ENCODE measurements at regions not wholly inside any gene's neighbourhood (a gene's known extent, or its start where the extent isn't known, plus 50 kb on each side); places are given as distances from the start of the nearest gene placed in this dataset.

GRCh38 chr5:82753374-82753773, 323.8 kb downstream of the TMEM167A start:
- Histone ChIP-seq H3K4me1 (ENCODE audit: control insufficient read depth in 4 of 4, insufficient read depth in 4 of 4, low read length in 3 of 4) (no peaks in the 10 kb centered on the region), H3K9me3 (ENCODE audit: control insufficient read depth in 4 of 4, low read length in 3 of 4) (peaks cover 0 to 3% (median under 1%) of the 10 kb centered on the region in 4 donors), H3K9ac (ENCODE audit: low read depth in 1 of 2, low read length in 2 of 2) (no peak overlapping the region), H3K4me3 (ENCODE audit: low read depth in 1 of 3, low read length in 3 of 3) (no peak overlapping the region), H3K36me3 (ENCODE audit: control insufficient read depth in 4 of 4, insufficient read depth in 3 of 4, low read depth in 1 of 4, low read length in 3 of 4) (no peaks in the 10 kb centered on the region), H3K27ac (ENCODE audit: low read depth in 1 of 2, low read length in 2 of 2) (no peak overlapping the region), H3K27me3 (ENCODE audit: control insufficient read depth in 4 of 4, insufficient read depth in 4 of 4, low read length in 3 of 4) (no peaks in the 10 kb centered on the region)
- no peak for DNase-seq (ENCODE audit: low spot score)
- TF ChIP-seq RXRA (IDR thresholded peaks at IDR 0.05) (no peak), NR2F2 (IDR thresholded peaks at IDR 0.05) (no peak), HNF4A (conservative IDR thresholded peaks at IDR 0.05) (no peak), YY1 (IDR thresholded peaks at IDR 0.05) (no peak), JUND (IDR thresholded peaks at IDR 0.05) (no peak), FOXA1 (IDR thresholded peaks at IDR 0.05) (no peak), SP1 (IDR thresholded peaks at IDR 0.05) (no peak), HNF4G (IDR thresholded peaks at IDR 0.05) (no peak), ATF3 (IDR thresholded peaks at IDR 0.05) (no peak), ZBTB33 (IDR thresholded peaks at IDR 0.05) (no peak), FOXA2 (IDR thresholded peaks at IDR 0.05) (no peak), MAX (IDR thresholded peaks at IDR 0.05) (no peak), GABPA (IDR thresholded peaks at IDR 0.05 in 1 of 2, conservative IDR thresholded peaks at IDR 0.05 in 1 of 2) (no peak), EGR1 (IDR thresholded peaks at IDR 0.05; ENCODE audit: low read depth in 2 of 2) (no peak), REST (IDR thresholded peaks at IDR 0.05) (no peak), CTCF (IDR thresholded peaks at IDR 0.05; ENCODE audit: low read depth, low read length, missing input control) (no peak), RAD21 (IDR thresholded peaks at IDR 0.05) (no peak)
- 90% methylated on average over 1 of the region's 1 CpG for WGBS

- Histone ChIP-seq H3K27me3 (ENCODE audit: control insufficient read depth in 4 of 4, insufficient read depth in 4 of 4, low read length in 3 of 4) (no peaks in the 10 kb centered on the region), H3K36me3 (ENCODE audit: control insufficient read depth in 4 of 4, insufficient read depth in 3 of 4, low read depth in 1 of 4, low read length in 3 of 4) (no peaks in the 10 kb centered on the region), H3K4me1 (ENCODE audit: control insufficient read depth in 4 of 4, insufficient read depth in 4 of 4, low read length in 3 of 4) (no peaks in the 10 kb centered on the region), H3K27ac (ENCODE audit: low read depth in 1 of 2, low read length in 2 of 2) (no peak overlapping the region), H3K9me3 (ENCODE audit: control insufficient read depth in 4 of 4, low read length in 3 of 4) (peaks cover 0 to 3% (median under 1%) of the 10 kb centered on the region in 4 donors), H3K9ac (ENCODE audit: low read depth in 1 of 2, low read length in 2 of 2) (no peak overlapping the region), H3K4me3 (ENCODE audit: low read depth in 1 of 3, low read length in 3 of 3) (no peak overlapping the region)
- no peak for DNase-seq (ENCODE audit: low spot score)
- 58% methylated on average over 5 of the region's 5 CpGs for WGBS
- TF ChIP-seq MAX (IDR thresholded peaks at IDR 0.05) (no peak), FOXA2 (IDR thresholded peaks at IDR 0.05) (no peak), ATF3 (IDR thresholded peaks at IDR 0.05) (no peak), EGR1 (IDR thresholded peaks at IDR 0.05; ENCODE audit: low read depth in 2 of 2) (no peak), CTCF (IDR thresholded peaks at IDR 0.05; ENCODE audit: low read depth, low read length, missing input control) (no peak), GABPA (IDR thresholded peaks at IDR 0.05 in 1 of 2, conservative IDR thresholded peaks at IDR 0.05 in 1 of 2) (no peak), YY1 (IDR thresholded peaks at IDR 0.05) (no peak), TAF1 (conservative IDR thresholded peaks at IDR 0.05) (no peak), FOXA1 (IDR thresholded peaks at IDR 0.05) (no peak), ZBTB33 (IDR thresholded peaks at IDR 0.05) (no peak), RXRA (IDR thresholded peaks at IDR 0.05) (no peak), HNF4A (conservative IDR thresholded peaks at IDR 0.05) (no peak), NR2F2 (IDR thresholded peaks at IDR 0.05) (no peak), RAD21 (IDR thresholded peaks at IDR 0.05) (no peak), JUND (IDR thresholded peaks at IDR 0.05) (no peak)
Observed at GRCh38 chr5:82749461-82749820, 327.8 kb downstream of the TMEM167A start.
